Breast epithelium (tissue), 4 donors: ENCODE measurements at regions not wholly inside any gene's neighbourhood (a gene's known extent, or its start where the extent isn't known, plus 50 kb on each side); places are given as distances from the start of the nearest gene placed in this dataset.

Source experiments
- DNase-seq, 2 donors: peaks; one replicate each; pipeline ENCODE4 v3.0.0-alpha.2; 2019; ENCODE audit warnings: low spot score in 2 of 2
- H3K27ac ChIP-seq, 2 donors: fragments of 200-600 bp; sonication (generic) in 1 of 2; one replicate each; pipeline ENCODE4 v1.5.1; 2016 to 2019; ENCODE audit warnings: mild to moderate bottlenecking in 1 of 2
- H3K27me3 ChIP-seq, 2 donors: fragments of 200-600 bp; sonication (generic) in 1 of 2; one replicate each; pipeline versions ENCODE4 v1.5.1 to v1.6.0; 2017 to 2019; ENCODE audit warnings: control low read depth in 1 of 2, mild to moderate bottlenecking in 1 of 2
- H3K36me3 ChIP-seq: fragments of 200-600 bp; one replicate; pipeline ENCODE4 v1.5.1; 2019
- H3K4me1 ChIP-seq, 2 donors: fragments of 200-600 bp; sonication (generic); one replicate each; pipeline ENCODE4 v1.5.1; 2016 to 2019; ENCODE audit warnings: control low read depth in 1 of 2
- H3K4me3 ChIP-seq, 3 donors: fragments of 200-600 bp; sonication (generic); 1 replicate in 2 of 3; 2 replicates in 1 of 3; pipeline ENCODE4 v1.5.1; 2016 to 2019; ENCODE audit warnings: mild to moderate bottlenecking in 3 of 3, moderate library complexity in 2 of 3
- H3K9me3 ChIP-seq, 2 donors: fragments of 200-600 bp; sonication (generic) in 1 of 2; one replicate each; pipeline ENCODE4 v1.5.1; 2016 to 2019; ENCODE audit warnings: control low read depth in 1 of 2
- CTCF ChIP-seq, 3 donors: fragments of 450-650 bp; IDR thresholded peaks; one replicate each; pipeline ENCODE4 v1.5.1; 2016 to 2017; ENCODE audit warnings: antibody characterized with exemption in 3 of 3, mild to moderate bottlenecking in 3 of 3, moderate library complexity in 3 of 3
- POLR2A ChIP-seq: fragments of 450-650 bp; IDR thresholded peaks from one replicate; pipeline ENCODE4 v1.6.1; 2016; ENCODE audit warnings: antibody characterized with exemption, mild to moderate bottlenecking, moderate library complexity
- POLR2AphosphoS5 ChIP-seq, 3 donors: sonication (generic); formaldehyde crosslinking; IDR thresholded peaks; one replicate each; pipeline ENCODE4 v1.6.1; 2017; ENCODE audit warnings: antibody characterized with exemption in 3 of 3
- intact Hi-C: fragments of 100-400 bp; cut with DNase I; formaldehyde crosslinking; loops from one replicate; pipeline ENCODE4 v1.15.1; 2023; ENCODE audit warnings: low total_unique reads

DNA sequence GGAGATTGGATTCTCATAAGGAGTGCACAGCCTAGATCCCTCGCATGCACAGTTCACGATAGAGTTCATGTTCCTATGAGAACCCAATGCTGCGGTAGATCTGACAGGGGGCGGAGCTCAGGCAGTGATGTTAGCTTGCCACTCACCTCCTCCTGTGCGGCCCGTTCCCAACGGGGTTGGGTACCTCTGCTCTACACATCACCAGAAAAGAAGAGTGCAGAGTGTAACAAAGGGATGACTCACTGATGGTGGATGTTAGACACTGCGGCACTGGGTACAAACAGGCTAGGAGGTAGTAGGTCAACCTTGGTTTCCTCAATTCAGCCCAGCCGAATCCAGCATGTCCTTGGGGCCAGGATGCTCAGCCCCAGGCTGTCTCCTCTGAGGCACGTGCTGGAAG, 66.8 kb upstream of the CHST15 start:
- H3K4me3 ChIP-seq = no peak overlapping the region
- H3K27me3 ChIP-seq = no peaks in the 10 kb centered on the region
- H3K9me3 ChIP-seq = no peaks in the 10 kb centered on the region
- intact Hi-C loops = no loop called here
- TF ChIP-seq POLR2AphosphoS5 (IDR thresholded peaks at IDR 0.05) (no peak), CTCF (IDR thresholded peaks at IDR 0.05) (no peak)
- DNase-seq = no peak
- H3K36me3 ChIP-seq = no peaks in the 10 kb centered on the region
- peaks cover 3 to 10% of the 10 kb centered on the region in 2 donors for H3K4me1 ChIP-seq
- H3K27ac ChIP-seq = no peak overlapping the region

GRCh38 chr10:124159153-124159552, 65.8 kb upstream of the CHST15 start:
- no peaks in the 10 kb centered on the region for H3K27me3 ChIP-seq
- H3K27ac ChIP-seq = no peak overlapping the region
- no peak for DNase-seq
- peaks cover 3 to 10% of the 10 kb centered on the region in 2 donors for H3K4me1 ChIP-seq
- no peak overlapping the region for H3K4me3 ChIP-seq
- H3K36me3 ChIP-seq = no peaks in the 10 kb centered on the region
- no peak for TF ChIP-seq POLR2A
- no peak for TF ChIP-seq POLR2AphosphoS5 (IDR thresholded peaks at IDR 0.05)
- no peak for TF ChIP-seq CTCF (IDR thresholded peaks at IDR 0.05)
- H3K9me3 ChIP-seq = no peaks in the 10 kb centered on the region
- intact Hi-C loops = no loop called here

DNA sequence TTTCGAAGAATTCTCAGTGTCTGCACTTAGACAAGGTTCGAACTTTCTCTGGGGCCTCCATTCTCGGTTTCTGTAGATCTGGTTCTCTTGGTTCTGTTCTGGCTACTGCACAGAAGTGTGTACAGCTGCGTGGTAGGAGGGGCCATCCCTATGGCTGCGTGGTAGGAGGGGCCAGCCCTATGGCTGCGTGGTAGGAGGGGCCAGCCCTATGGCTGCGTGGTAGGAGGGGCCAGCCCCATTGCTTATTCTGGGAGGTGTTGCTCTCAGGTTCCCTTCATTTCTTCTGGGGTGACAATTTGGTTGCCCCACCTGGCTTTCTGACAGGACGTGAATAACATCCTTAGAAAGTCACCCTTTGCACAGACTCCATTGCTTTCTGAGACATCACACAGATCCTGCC, 65.2 kb upstream of the CHST15 start:
- no peak for DNase-seq
- H3K9me3 ChIP-seq = no peaks in the 10 kb centered on the region
- H3K27ac ChIP-seq = no peak overlapping the region
- TF ChIP-seq CTCF (IDR thresholded peaks at IDR 0.05) (no peak), POLR2A (no peak), POLR2AphosphoS5 (IDR thresholded peaks at IDR 0.05) (no peak)
- H3K36me3 ChIP-seq = no peaks in the 10 kb centered on the region
- peaks cover 3 to 10% of the 10 kb centered on the region in 2 donors for H3K4me1 ChIP-seq
- H3K27me3 ChIP-seq = no peaks in the 10 kb centered on the region
- intact Hi-C loops = no loop called here
- H3K4me3 ChIP-seq = no peak overlapping the region

GRCh38 chr10:124157271-124157681, 63.9 kb upstream of the CHST15 start:
- DNase-seq = no peak
- TF ChIP-seq CTCF (IDR thresholded peaks at IDR 0.05) (no peak), POLR2A (no peak), POLR2AphosphoS5 (IDR thresholded peaks at IDR 0.05) (no peak)
- Histone ChIP-seq H3K4me3 (no peak overlapping the region), H3K27ac (no peak overlapping the region), H3K4me1 (peaks cover 8 to 10% of the 10 kb centered on the region in 2 donors), H3K27me3 (no peaks in the 10 kb centered on the region), H3K36me3 (no peaks in the 10 kb centered on the region), H3K9me3 (no peaks in the 10 kb centered on the region)
- intact Hi-C loops = no loop called here

GRCh38 chr10:124156524-124157260, 63.3 kb upstream of the CHST15 start:
- H3K27ac ChIP-seq = peak overlapping the region; percentile 20 to 86
- intact Hi-C loops = no loop called here
- no peaks in the 10 kb centered on the region for H3K36me3 ChIP-seq
- H3K9me3 ChIP-seq = no peaks in the 10 kb centered on the region
- DNase-seq = no peak
- H3K4me3 ChIP-seq = peak overlapping the region in 1 of 3 donors; percentile 33
- no peaks in the 10 kb centered on the region for H3K27me3 ChIP-seq
- H3K4me1 ChIP-seq = peaks cover 8 to 10% of the 10 kb centered on the region in 2 donors
- TF ChIP-seq CTCF (IDR thresholded peaks at IDR 0.05) (no peak), POLR2AphosphoS5 (IDR thresholded peaks at IDR 0.05) (no peak), POLR2A (no peak)
